ENCODE measurements at regions not wholly inside any gene's neighbourhood (a gene's known extent, or its start where the extent isn't known, plus 50 kb on each side); places are given as distances from the start of the nearest gene placed in this dataset.

- H3K36me3 ChIP-seq: no peaks in the 10 kb centered on the region
- H3K4me1 ChIP-seq: peaks cover 0 to 7% (median 0%) of the 10 kb centered on the region in 4 donors
- peaks cover 0 to 6% (median 2%) of the 10 kb centered on the region in 4 donors for H3K9me3 ChIP-seq
- H3K27ac ChIP-seq: no peak overlapping the region
- 34 to 42% methylated on average over 4 of the region's 4 CpGs for WGBS, 2 donors
- no peaks in the 10 kb centered on the region for H3K27me3 ChIP-seq
- DNase-seq (ENCODE audit: low spot score in 2 of 2): no peak
- no peak overlapping the region for H3K4me3 ChIP-seq
- TF ChIP-seq CTCF (IDR thresholded peaks at IDR 0.05) (no peak), POLR2A (IDR thresholded peaks at IDR 0.05) (no peak)
These were observed 492.0 kb upstream of the SOX5 start for GRCh38 chr12:24441458-24441857.

GRCh38 chr12:24436667-24437066 is 487.2 kb upstream of the SOX5 start:
- Histone ChIP-seq H3K4me3 (no peak overlapping the region), H3K27me3 (no peaks in the 10 kb centered on the region), H3K4me1 (peaks cover 0 to 3% (median 0%) of the 10 kb centered on the region in 4 donors), H3K36me3 (no peaks in the 10 kb centered on the region), H3K27ac (no peak overlapping the region), H3K9me3 (peaks cover 0 to 6% (median 2%) of the 10 kb centered on the region in 4 donors)
- no peak for DNase-seq (ENCODE audit: low spot score in 2 of 2)
- 88% methylated on average over 4 of the region's 4 CpGs for WGBS, 2 donors
- no peak for TF ChIP-seq CTCF (IDR thresholded peaks at IDR 0.05)
- no peak for TF ChIP-seq POLR2A (IDR thresholded peaks at IDR 0.05)
- TF ChIP-seq EP300 (IDR thresholded peaks at IDR 0.05): no peak

- H3K36me3 ChIP-seq: no peaks in the 10 kb centered on the region
- no peak for DNase-seq (ENCODE audit: low spot score in 2 of 2)
- H3K4me3 ChIP-seq: no peak overlapping the region
- TF ChIP-seq CTCF (IDR thresholded peaks at IDR 0.05) (no peak), POLR2A (IDR thresholded peaks at IDR 0.05) (no peak), EP300 (IDR thresholded peaks at IDR 0.05) (no peak)
- H3K9me3 ChIP-seq: peaks cover 0 to 4% (median under 1%) of the 10 kb centered on the region in 4 donors
- H3K27ac ChIP-seq: no peak overlapping the region
- no peaks in the 10 kb centered on the region for H3K27me3 ChIP-seq
- 96 to 100% methylated on average over 1 of the region's 1 CpG for WGBS, 2 donors
- no peaks in the 10 kb centered on the region for H3K4me1 ChIP-seq
These were observed 482.4 kb upstream of the SOX5 start for GRCh38 chr12:24431872-24432271.

- no peaks in the 10 kb centered on the region for H3K9me3 ChIP-seq
- H3K4me3 ChIP-seq: no peak overlapping the region
- no peaks in the 10 kb centered on the region for H3K27me3 ChIP-seq
- 85 to 88% methylated on average over 4 of the region's 4 CpGs for WGBS, 2 donors
- H3K27ac ChIP-seq: no peak overlapping the region
- no peak for TF ChIP-seq CTCF (IDR thresholded peaks at IDR 0.05)
- TF ChIP-seq POLR2A (IDR thresholded peaks at IDR 0.05): no peak
- no peak for TF ChIP-seq EP300 (IDR thresholded peaks at IDR 0.05)
- DNase-seq (ENCODE audit: low spot score in 2 of 2): no peak
- H3K4me1 ChIP-seq: no peaks in the 10 kb centered on the region
- H3K36me3 ChIP-seq: no peaks in the 10 kb centered on the region
These were observed 478.3 kb upstream of the SOX5 start for GRCh38 chr12:24427776-24428175.

GRCh38 chr12:24425601-24425970 is 476.1 kb upstream of the SOX5 start:
- no peak for TF ChIP-seq POLR2A (IDR thresholded peaks at IDR 0.05)
- no peak for TF ChIP-seq EP300 (IDR thresholded peaks at IDR 0.05)
- TF ChIP-seq CTCF (IDR thresholded peaks at IDR 0.05): no peak
- no peaks in the 10 kb centered on the region for H3K36me3 ChIP-seq
- 81 to 86% methylated on average over 2 of the region's 2 CpGs for WGBS, 2 donors
- no peak for DNase-seq (ENCODE audit: low spot score in 2 of 2)
- no peak overlapping the region for H3K4me3 ChIP-seq
- no peak overlapping the region for H3K27ac ChIP-seq
- peaks cover 0 to 5% (median 0%) of the 10 kb centered on the region in 4 donors for H3K9me3 ChIP-seq
- no peaks in the 10 kb centered on the region for H3K27me3 ChIP-seq
- no peaks in the 10 kb centered on the region for H3K4me1 ChIP-seq
